ENCODE measurements at regions not wholly inside any gene's neighbourhood (a gene's known extent, or its start where the extent isn't known, plus 50 kb on each side); places are given as distances from the start of the nearest gene placed in this dataset.
A peak's percentile ranks its signal among the peaks of the same experiment; 100 is the strongest.
"Not testable (repeated sequence)": the region's sequence is repeated elsewhere in the genome, so short reads cannot be mapped to it uniquely, and the experiment has no call there.

GRCh38 chr7:5121256-5121655, 68.8 kb upstream of the WIPI2 start:
- DNase-seq = not testable (repeated sequence)

DNA sequence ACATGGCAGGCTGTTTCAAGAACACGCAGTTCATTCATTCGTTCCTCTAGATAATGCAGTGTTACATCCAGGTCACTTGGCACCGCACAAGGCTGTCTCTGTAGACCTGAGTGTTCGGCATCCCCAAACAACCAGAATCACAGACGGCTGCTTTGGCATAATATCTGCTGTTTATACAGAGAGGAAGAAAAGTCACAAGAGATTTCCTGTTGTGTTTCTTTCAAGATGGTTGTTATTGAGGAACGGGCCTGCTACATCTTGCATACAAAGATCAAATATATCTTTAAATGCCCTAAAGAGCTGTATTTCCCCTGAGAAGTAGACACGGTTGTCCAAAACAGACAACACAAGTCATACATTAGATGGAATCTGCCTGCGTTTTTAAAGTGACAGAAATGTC, 58.8 kb upstream of the WIPI2 start:
- DNase-seq = not testable (repeated sequence)

GRCh38 chr7:5132539-5132938, 57.5 kb upstream of the WIPI2 start:
- DNase-seq = no peak

- peak; percentile 46 for DNase-seq
These were observed 50.0 kb upstream of the WIPI2 start for GRCh38 chr7:5139998-5140397.

Data from hematopoietic multipotent progenitor cell treated with erythropoietin and hydrocortisone succinate and interleukin-3 and kit ligand, for 8 days (in vitro differentiated cells).